ENCODE measurements at regions not wholly inside any gene's neighbourhood (a gene's known extent, or its start where the extent isn't known, plus 50 kb on each side); places are given as distances from the start of the nearest gene placed in this dataset.

DNA sequence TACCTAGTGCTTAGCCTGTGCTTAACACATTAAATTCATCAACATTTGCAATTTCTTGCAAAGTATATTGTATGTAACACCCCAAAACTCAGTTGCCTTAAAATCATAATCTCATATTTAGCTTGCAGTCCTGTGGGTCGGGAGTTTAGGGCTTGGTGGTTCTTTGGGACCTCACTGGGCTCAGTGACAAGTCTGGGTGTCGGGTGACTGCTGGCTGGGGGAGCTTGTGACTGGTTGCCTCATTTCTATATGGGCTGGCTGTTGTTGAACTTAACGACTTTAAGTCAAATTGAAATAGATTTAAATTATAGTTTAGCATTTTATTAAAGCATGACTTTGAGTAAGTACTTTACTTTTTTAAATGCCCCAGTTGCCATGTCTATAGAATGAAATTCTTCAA lies 401.4 kb upstream of the NR3C2 start:
- no peak overlapping the region for H3K27ac ChIP-seq (ENCODE audit: low read depth, low read length)
- no peak overlapping the region for H3K14ac ChIP-seq (ENCODE audit: insufficient read length)
- ChIA-PET CTCF (ENCODE audit: partially characterized antibody) (interaction anchor here (1.2 kb wide), 1 partner anchor 9 kb away, joined by 3 read pairs; no protein-coding TSS in a partner anchor), POLR2A (ENCODE audit: partially characterized antibody) (interaction anchor here (0.6 kb wide), 1 partner anchor 319 kb away, joined by 3 read pairs; no protein-coding TSS in a partner anchor)
- peaks cover 0 to 5% (median 3%) of the 10 kb centered on the region in 4 experiments; a peak in 3 of 7 replicates for H3K4me1 ChIP-seq (replicated peaks in 1 of 4; ENCODE audit: control insufficient read depth in 3 of 4, insufficient read depth in 4 of 4, low read length in 3 of 4)
- no peak overlapping the region for H2AK5ac ChIP-seq (ENCODE audit: low read depth, low read length)
- no peaks in the 10 kb centered on the region for H4K20me1 ChIP-seq (replicated peaks in 1 of 2; ENCODE audit: control insufficient read depth in 1 of 2, insufficient read depth in 2 of 2, low read length in 2 of 2)
- H4K5ac ChIP-seq (ENCODE audit: insufficient read length, low read depth, low read length): no peak overlapping the region
- no peaks in the 10 kb centered on the region for H3K36me3 ChIP-seq (ENCODE audit: control insufficient read depth in 2 of 4, insufficient read depth in 4 of 4, low read length in 3 of 4)
- FAIRE-seq (no peak), DNase-seq (ENCODE audit: low read depth in 1 of 2, low spot score in 2 of 2) (no peak)
- 92% methylated on average over 3 of the region's 3 CpGs; no CpG with 5 or more reads in 1 of the 2 experiments for WGBS, 2 experiments (ENCODE audit: extremely low coverage in 1 of 2, insufficient coverage in 1 of 2, insufficient read length in 1 of 2, insufficient replicate concordance in 2 of 2, low coverage in 1 of 2, low lambda C conversion rate in 2 of 2, missing lambda C conversion rate in 1 of 2)
- H3K4me2 ChIP-seq (ENCODE audit: insufficient read depth in 1 of 2, low read depth in 2 of 2, low read length in 2 of 2): no peak overlapping the region
- no peak overlapping the region for H2BK12ac ChIP-seq (ENCODE audit: low read depth, low read length)
- no peak overlapping the region for H4K91ac ChIP-seq (replicated peaks; ENCODE audit: insufficient read length, low read length)
- H2BK5ac ChIP-seq (ENCODE audit: low read depth, low read length): no peak overlapping the region
- H3K23me2 ChIP-seq (ENCODE audit: low read depth, low read length): no peaks in the 10 kb centered on the region; the same call in 1 of the 2 replicates
- no peaks in the 10 kb centered on the region for H3K79me1 ChIP-seq (ENCODE audit: low read depth, low read length)
- no peak overlapping the region for H4K8ac ChIP-seq (ENCODE audit: extremely low read depth, insufficient read depth, low read length)
- no peaks in the 10 kb centered on the region for H3K79me2 ChIP-seq (ENCODE audit: control insufficient read depth in 1 of 2, insufficient read depth in 2 of 2, low read length in 2 of 2)
- no peak overlapping the region for H3K9ac ChIP-seq (replicated peaks in 1 of 4; ENCODE audit: extremely low read depth in 1 of 4, low read depth in 3 of 4, low read length in 3 of 4)
- no peak overlapping the region for H3K18ac ChIP-seq (ENCODE audit: extremely low read depth, low read length)
- H3K4me3 ChIP-seq (ENCODE audit: extremely low read depth in 1 of 4, insufficient read depth in 2 of 4, low read depth in 3 of 4, low read length in 4 of 4): no peak overlapping the region
- no peak overlapping the region for H2BK15ac ChIP-seq (ENCODE audit: low read length)
- H3K27me3 ChIP-seq (replicated peaks in 1 of 4; ENCODE audit: control insufficient read depth in 3 of 4, extremely low read depth in 1 of 4, insufficient read depth in 3 of 4, low read length in 3 of 4): no peaks in the 10 kb centered on the region
- no peak overlapping the region for H3K4ac ChIP-seq (replicated peaks; ENCODE audit: insufficient read length, low read depth, low read length)
- H2AFZ ChIP-seq (ENCODE audit: low read length): no peak overlapping the region
- no peak overlapping the region for H3K23ac ChIP-seq (ENCODE audit: insufficient read length)
- H3K9me3 ChIP-seq (ENCODE audit: insufficient read depth in 2 of 2, low read depth in 1 of 2, low read length in 1 of 2): no peaks in the 10 kb centered on the region
- no peak overlapping the region for H3K56ac ChIP-seq (replicated peaks; ENCODE audit: insufficient read length, low read depth, low read length)
- H2BK120ac ChIP-seq (replicated peaks; ENCODE audit: low read depth, low read length): no peak overlapping the region
- H2BK20ac ChIP-seq (ENCODE audit: low read length): no peak overlapping the region
- no peak for TF ChIP-seq NRF1 (IDR thresholded peaks at IDR 0.05; ENCODE audit: low read depth, low read length)
- no peak for TF ChIP-seq FOSL1 (IDR thresholded peaks at IDR 0.05; ENCODE audit: insufficient read depth, low read depth, low read length)
- no peak for TF ChIP-seq HDAC2 (IDR thresholded peaks at IDR 0.05; ENCODE audit: borderline replicate concordance in 1 of 2, low read depth in 2 of 2, low read length in 2 of 2)
- no peak for TF ChIP-seq GABPA (IDR thresholded peaks at IDR 0.05; ENCODE audit: borderline replicate concordance, insufficient read depth, low read length)
- no peak for TF ChIP-seq EP300 (IDR thresholded peaks at IDR 0.05; ENCODE audit: borderline replicate concordance in 1 of 2, low read depth in 2 of 2, low read length in 2 of 2)
- TF ChIP-seq CBX8 (IDR thresholded peaks at IDR 0.05; ENCODE audit: borderline replicate concordance, low read depth, low read length): no peak
- no peak for TF ChIP-seq CBX5 (IDR thresholded peaks at IDR 0.05; ENCODE audit: low read depth, low read length)
- TF ChIP-seq JUND (IDR thresholded peaks at IDR 0.05; ENCODE audit: low read length): no peak
- no peak for TF ChIP-seq SP1 (IDR thresholded peaks at IDR 0.05; ENCODE audit: low read depth, low read length)
- no peak for TF ChIP-seq NANOG (IDR thresholded peaks at IDR 0.05; ENCODE audit: insufficient read depth, low read depth, low read length, poor library complexity, severe bottlenecking)
- no peak for TF ChIP-seq ZNF274 (IDR thresholded peaks at IDR 0.05; ENCODE audit: borderline replicate concordance, extremely low read depth, low read length)
- TF ChIP-seq CREB1 (IDR thresholded peaks at IDR 0.05): no peak
- TF ChIP-seq SP2 (IDR thresholded peaks at IDR 0.05; ENCODE audit: low read length): no peak
- no peak for TF ChIP-seq KDM4A (IDR thresholded peaks at IDR 0.05; ENCODE audit: low read depth, low read length, severe bottlenecking)
- TF ChIP-seq YY1 (IDR thresholded peaks at IDR 0.05; ENCODE audit: low read depth, low read length): no peak

Data from H1 (cell line).